ENCODE measurements at regions not wholly inside any gene's neighbourhood (a gene's known extent, or its start where the extent isn't known, plus 50 kb on each side); places are given as distances from the start of the nearest gene placed in this dataset.

- peaks cover 18% of the 10 kb centered on the region for H3K4me1 ChIP-seq (ENCODE audit: insufficient read depth, low read length)
- no peak overlapping the region for H3K4me3 ChIP-seq (ENCODE audit: low read length)
- H3K9me3 ChIP-seq (ENCODE audit: insufficient read depth, low read depth, low read length): peaks cover 9% of the 10 kb centered on the region
- WGBS: 92% methylated on average over 3 of the region's 3 CpGs
- H3K36me3 ChIP-seq (ENCODE audit: insufficient read depth, low read length): no peaks in the 10 kb centered on the region
- H3K27me3 ChIP-seq (ENCODE audit: insufficient read depth, low read length): no peaks in the 10 kb centered on the region
- no peak overlapping the region for H3K27ac ChIP-seq (ENCODE audit: low read depth, low read length)
- H3K9ac ChIP-seq (ENCODE audit: low read depth, low read length): no peak overlapping the region
These were observed 283.5 kb downstream of the RPLP1 start for GRCh38 chr15:69736161-69736560.

- no peaks in the 10 kb centered on the region for H3K27me3 ChIP-seq (ENCODE audit: insufficient read depth, low read length)
- H3K9ac ChIP-seq (ENCODE audit: low read depth, low read length): no peak overlapping the region
- no peak overlapping the region for H3K27ac ChIP-seq (ENCODE audit: low read depth, low read length)
- H3K9me3 ChIP-seq (ENCODE audit: insufficient read depth, low read depth, low read length): peaks cover 9% of the 10 kb centered on the region
- no peaks in the 10 kb centered on the region for H3K36me3 ChIP-seq (ENCODE audit: insufficient read depth, low read length)
- H3K4me1 ChIP-seq (ENCODE audit: insufficient read depth, low read length): peaks cover 15% of the 10 kb centered on the region
- no peak overlapping the region for H3K4me3 ChIP-seq (ENCODE audit: low read length)
These were observed 285.3 kb downstream of the RPLP1 start for GRCh38 chr15:69737916-69738315.

GRCh38 chr15:69740684-69741083, 288.1 kb downstream of the RPLP1 start:
- Histone ChIP-seq H3K9ac (ENCODE audit: low read depth, low read length) (no peak overlapping the region), H3K27ac (ENCODE audit: low read depth, low read length) (no peak overlapping the region), H3K4me3 (ENCODE audit: low read length) (no peak overlapping the region), H3K27me3 (ENCODE audit: insufficient read depth, low read length) (no peaks in the 10 kb centered on the region), H3K4me1 (ENCODE audit: insufficient read depth, low read length) (peaks cover 3% of the 10 kb centered on the region), H3K9me3 (ENCODE audit: insufficient read depth, low read depth, low read length) (peaks cover 9% of the 10 kb centered on the region), H3K36me3 (ENCODE audit: insufficient read depth, low read length) (no peaks in the 10 kb centered on the region)
- 94% methylated on average over 1 of the region's 1 CpG for WGBS

- no peak overlapping the region for H3K9ac ChIP-seq (ENCODE audit: low read depth, low read length)
- no peak overlapping the region for H3K27ac ChIP-seq (ENCODE audit: low read depth, low read length)
- H3K27me3 ChIP-seq (ENCODE audit: insufficient read depth, low read length): no peaks in the 10 kb centered on the region
- no peaks in the 10 kb centered on the region for H3K36me3 ChIP-seq (ENCODE audit: insufficient read depth, low read length)
- 88% methylated on average over 9 of the region's 9 CpGs for WGBS
- peaks cover 9% of the 10 kb centered on the region for H3K9me3 ChIP-seq (ENCODE audit: insufficient read depth, low read depth, low read length)
- H3K4me3 ChIP-seq (ENCODE audit: low read length): no peak overlapping the region
- H3K4me1 ChIP-seq (ENCODE audit: insufficient read depth, low read length): no peaks in the 10 kb centered on the region
These were observed 289.7 kb downstream of the RPLP1 start for GRCh38 chr15:69742361-69742760.

GRCh38 chr15:69743091-69743490, 290.5 kb downstream of the RPLP1 start:
- H3K27me3 ChIP-seq (ENCODE audit: insufficient read depth, low read length): no peaks in the 10 kb centered on the region
- 100% methylated on average over 1 of the region's 1 CpG for WGBS
- no peak overlapping the region for H3K27ac ChIP-seq (ENCODE audit: low read depth, low read length)

GRCh38 chr15:69744391-69745162, 292.0 kb downstream of the RPLP1 start:
- Histone ChIP-seq H3K4me3 (ENCODE audit: low read length) (no peak overlapping the region), H3K9ac (ENCODE audit: low read depth, low read length) (no peak overlapping the region), H3K9me3 (ENCODE audit: insufficient read depth, low read depth, low read length) (peaks cover 9% of the 10 kb centered on the region), H3K27me3 (ENCODE audit: insufficient read depth, low read length) (no peaks in the 10 kb centered on the region), H3K36me3 (ENCODE audit: insufficient read depth, low read length) (no peaks in the 10 kb centered on the region), H3K27ac (ENCODE audit: low read depth, low read length) (no peak overlapping the region), H3K4me1 (ENCODE audit: insufficient read depth, low read length) (no peaks in the 10 kb centered on the region)
- 76% methylated on average over 5 of the region's 5 CpGs for WGBS

More at GRCh38 chr15:69743091-69743490, 290.5 kb downstream of the RPLP1 start:
- Histone ChIP-seq H3K9me3 (ENCODE audit: insufficient read depth, low read depth, low read length) (peaks cover 9% of the 10 kb centered on the region), H3K36me3 (ENCODE audit: insufficient read depth, low read length) (no peaks in the 10 kb centered on the region), H3K9ac (ENCODE audit: low read depth, low read length) (no peak overlapping the region), H3K4me3 (ENCODE audit: low read length) (no peak overlapping the region), H3K4me1 (ENCODE audit: insufficient read depth, low read length) (no peaks in the 10 kb centered on the region)

DNA sequence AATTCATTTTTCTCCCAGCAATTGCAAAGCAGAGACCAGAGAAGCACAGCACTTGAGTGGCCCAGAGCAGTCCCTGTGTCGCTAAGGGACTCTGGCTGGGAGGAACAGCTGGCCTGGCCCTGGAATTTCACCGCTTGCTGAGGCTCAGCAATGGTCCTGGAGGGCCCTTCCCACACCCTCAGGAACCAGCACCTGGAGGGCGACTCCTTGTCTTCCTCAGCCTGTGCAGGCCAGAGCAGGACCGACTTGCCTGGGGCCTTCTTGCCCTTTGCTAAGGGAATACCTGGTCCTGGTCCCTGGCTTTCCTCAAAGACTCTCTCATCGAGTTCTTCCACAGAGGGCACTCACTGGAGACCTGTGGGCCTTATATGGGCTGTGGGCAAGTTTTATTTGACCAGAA, 294.6 kb downstream of the RPLP1 start:
- Histone ChIP-seq H3K27me3 (ENCODE audit: insufficient read depth, low read length) (no peaks in the 10 kb centered on the region), H3K4me3 (ENCODE audit: low read length) (no peak overlapping the region), H3K4me1 (ENCODE audit: insufficient read depth, low read length) (no peaks in the 10 kb centered on the region), H3K27ac (ENCODE audit: low read depth, low read length) (no peak overlapping the region), H3K9ac (ENCODE audit: low read depth, low read length) (no peak overlapping the region), H3K9me3 (ENCODE audit: insufficient read depth, low read depth, low read length) (no peaks in the 10 kb centered on the region), H3K36me3 (ENCODE audit: insufficient read depth, low read length) (no peaks in the 10 kb centered on the region)
- WGBS: 90% methylated on average over 5 of the region's 5 CpGs

- Histone ChIP-seq H3K27ac (ENCODE audit: low read depth, low read length) (no peak overlapping the region), H3K9ac (ENCODE audit: low read depth, low read length) (no peak overlapping the region), H3K9me3 (ENCODE audit: insufficient read depth, low read depth, low read length) (peaks cover 2% of the 10 kb centered on the region; the same call in 1 of the 2 replicates), H3K36me3 (ENCODE audit: insufficient read depth, low read length) (no peaks in the 10 kb centered on the region), H3K27me3 (ENCODE audit: insufficient read depth, low read length) (no peaks in the 10 kb centered on the region), H3K4me3 (ENCODE audit: low read length) (no peak overlapping the region), H3K4me1 (ENCODE audit: insufficient read depth, low read length) (no peaks in the 10 kb centered on the region)
- WGBS: 60% methylated on average over 7 of the region's 7 CpGs
These were observed 295.5 kb downstream of the RPLP1 start for GRCh38 chr15:69748131-69748530.

GRCh38 chr15:69748576-69749185, 296.1 kb downstream of the RPLP1 start:
- Histone ChIP-seq H3K27me3 (ENCODE audit: insufficient read depth, low read length) (no peaks in the 10 kb centered on the region), H3K4me3 (ENCODE audit: low read length) (no peak overlapping the region), H3K9me3 (ENCODE audit: insufficient read depth, low read depth, low read length) (peaks cover 4% of the 10 kb centered on the region; the same call in 1 of the 2 replicates), H3K36me3 (ENCODE audit: insufficient read depth, low read length) (no peaks in the 10 kb centered on the region), H3K27ac (ENCODE audit: low read depth, low read length) (no peak overlapping the region), H3K4me1 (ENCODE audit: insufficient read depth, low read length) (no peaks in the 10 kb centered on the region), H3K9ac (ENCODE audit: low read depth, low read length) (no peak overlapping the region)
- 83% methylated on average over 3 of the region's 3 CpGs for WGBS

DNA sequence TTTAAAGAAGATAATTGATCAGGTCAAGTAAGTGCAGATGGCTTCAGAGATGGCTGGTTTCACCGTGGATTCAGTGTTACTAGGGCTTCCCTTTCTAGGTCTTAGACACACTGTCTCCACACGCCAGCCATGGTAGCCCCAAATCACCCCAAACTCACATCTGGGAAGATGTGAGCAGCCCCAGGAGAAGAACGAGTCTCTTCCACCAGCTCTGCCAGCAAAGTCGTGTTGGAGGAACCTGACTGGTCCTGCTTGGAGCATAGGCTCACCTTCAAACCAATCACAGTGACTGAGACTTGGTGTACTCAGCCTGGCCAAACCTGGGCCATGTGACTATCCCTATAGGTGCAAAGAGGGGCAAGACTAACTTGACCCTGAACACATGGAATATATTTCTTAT, 296.7 kb downstream of the RPLP1 start:
- WGBS: 92% methylated on average over 4 of the region's 4 CpGs
- Histone ChIP-seq H3K27ac (ENCODE audit: low read depth, low read length) (no peak overlapping the region), H3K27me3 (ENCODE audit: insufficient read depth, low read length) (no peaks in the 10 kb centered on the region), H3K4me3 (ENCODE audit: low read length) (no peak overlapping the region), H3K9me3 (ENCODE audit: insufficient read depth, low read depth, low read length) (peaks cover 4% of the 10 kb centered on the region; the same call in 1 of the 2 replicates), H3K36me3 (ENCODE audit: insufficient read depth, low read length) (no peaks in the 10 kb centered on the region), H3K4me1 (ENCODE audit: insufficient read depth, low read length) (no peaks in the 10 kb centered on the region), H3K9ac (ENCODE audit: low read depth, low read length) (no peak overlapping the region)

DNA sequence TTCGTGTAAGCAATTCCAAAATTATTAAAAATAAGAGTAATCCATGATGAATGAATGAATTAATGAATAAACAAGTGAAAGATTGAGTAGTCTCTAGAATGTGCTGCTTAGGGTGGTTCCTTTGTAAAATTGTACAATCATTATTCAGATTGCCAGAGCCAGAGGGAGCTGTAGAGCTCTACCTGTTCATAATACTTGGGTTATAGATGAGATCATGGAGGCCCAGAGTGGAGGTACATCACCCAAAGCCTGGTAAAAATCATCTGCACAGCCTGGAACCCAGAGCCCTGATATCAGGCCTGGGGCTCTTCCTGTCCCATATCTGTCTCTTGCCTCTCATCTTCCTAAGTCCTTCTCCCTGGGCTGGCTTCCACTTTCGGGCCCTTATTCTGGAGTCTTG, 297.2 kb downstream of the RPLP1 start:
- H3K4me1 ChIP-seq (ENCODE audit: insufficient read depth, low read length): 0 out of 2 replicates have a peak, but pooled peaks cover under 1% of the 10 kb centered on the region
- H3K9ac ChIP-seq (ENCODE audit: low read depth, low read length): no peak overlapping the region
- no peaks in the 10 kb centered on the region for H3K27me3 ChIP-seq (ENCODE audit: insufficient read depth, low read length)
- H3K4me3 ChIP-seq (ENCODE audit: low read length): no peak overlapping the region
- H3K27ac ChIP-seq (ENCODE audit: low read depth, low read length): no peak overlapping the region
- H3K36me3 ChIP-seq (ENCODE audit: insufficient read depth, low read length): no peaks in the 10 kb centered on the region
- 100% methylated on average over 1 of the region's 2 CpGs for WGBS
- peaks cover 4% of the 10 kb centered on the region; the same call in 1 of the 2 replicates for H3K9me3 ChIP-seq (ENCODE audit: insufficient read depth, low read depth, low read length)
